ENCODE measurements at regions not wholly inside any gene's neighbourhood (a gene's known extent, or its start where the extent isn't known, plus 50 kb on each side); places are given as distances from the start of the nearest gene placed in this dataset.

DNA sequence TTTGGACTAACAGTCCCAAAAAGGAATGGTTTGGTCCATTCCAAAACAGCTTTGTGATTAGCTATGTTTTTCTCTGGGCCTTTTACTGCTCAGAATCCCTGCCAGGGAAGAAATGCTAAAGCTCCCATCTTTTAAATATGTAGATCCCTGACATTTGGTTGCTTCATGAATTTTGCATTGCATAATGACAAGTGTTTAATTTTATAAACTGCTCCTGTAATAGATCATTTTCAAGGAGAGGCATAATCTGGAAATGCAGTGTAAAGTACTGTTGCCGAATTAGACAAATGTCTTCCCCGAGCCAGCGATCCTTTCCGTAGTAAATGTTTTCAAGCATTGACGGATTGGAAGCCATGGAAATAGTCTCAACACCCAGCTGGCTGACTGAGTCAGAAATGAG, 291.3 kb upstream of the PRKD1 start:
- H3K4me3 Mint-ChIP-seq: no peak overlapping the region
- Histone ChIP-seq H3K4me3 (no peak overlapping the region), H2AFZ (replicated peaks) (peak overlapping the region; percentile 7), H3K27ac (no peak overlapping the region), H3K4me2 (no peak overlapping the region), H3K9ac (no peak overlapping the region), H3K79me2 (ENCODE audit: low read depth) (no peaks in the 10 kb centered on the region), H3K36me3 (no peaks in the 10 kb centered on the region), H4K20me1 (ENCODE audit: low read depth) (no peaks in the 10 kb centered on the region), H3K4me1 (no peaks in the 10 kb centered on the region), H3K9me3 (ENCODE audit: low read depth) (no peaks in the 10 kb centered on the region), H3K27me3 (no peaks in the 10 kb centered on the region), H3F3A (ENCODE audit: low read depth) (no peaks in the 10 kb centered on the region)
- H3K9me3 Mint-ChIP-seq: no peaks in the 10 kb centered on the region
- H3K4me1 Mint-ChIP-seq: peaks cover 5% of the 10 kb centered on the region
- no peaks in the 10 kb centered on the region for H3K36me3 Mint-ChIP-seq
- DNase-seq (ENCODE audit: low spot score): no peak
- peaks cover 3% of the 10 kb centered on the region for H3K27me3 Mint-ChIP-seq (ENCODE audit: insufficient read depth, low read depth)
- no peak overlapping the region for H3K27ac Mint-ChIP-seq
- TF ChIP-seq EZH2 (IDR thresholded peaks at IDR 0.05): no peak
- no peak for TF ChIP-seq EZH2phosphoT487 (IDR thresholded peaks at IDR 0.05)
- TF ChIP-seq, protein P1, sequence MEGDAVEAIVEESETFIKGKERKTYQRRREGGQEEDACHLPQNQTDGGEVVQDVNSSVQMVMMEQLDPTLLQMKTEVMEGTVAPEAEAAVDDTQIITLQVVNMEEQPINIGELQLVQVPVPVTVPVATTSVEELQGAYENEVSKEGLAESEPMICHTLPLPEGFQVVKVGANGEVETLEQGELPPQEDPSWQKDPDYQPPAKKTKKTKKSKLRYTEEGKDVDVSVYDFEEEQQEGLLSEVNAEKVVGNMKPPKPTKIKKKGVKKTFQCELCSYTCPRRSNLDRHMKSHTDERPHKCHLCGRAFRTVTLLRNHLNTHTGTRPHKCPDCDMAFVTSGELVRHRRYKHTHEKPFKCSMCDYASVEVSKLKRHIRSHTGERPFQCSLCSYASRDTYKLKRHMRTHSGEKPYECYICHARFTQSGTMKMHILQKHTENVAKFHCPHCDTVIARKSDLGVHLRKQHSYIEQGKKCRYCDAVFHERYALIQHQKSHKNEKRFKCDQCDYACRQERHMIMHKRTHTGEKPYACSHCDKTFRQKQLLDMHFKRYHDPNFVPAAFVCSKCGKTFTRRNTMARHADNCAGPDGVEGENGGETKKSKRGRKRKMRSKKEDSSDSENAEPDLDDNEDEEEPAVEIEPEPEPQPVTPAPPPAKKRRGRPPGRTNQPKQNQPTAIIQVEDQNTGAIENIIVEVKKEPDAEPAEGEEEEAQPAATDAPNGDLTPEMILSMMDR (IDR thresholded peaks at IDR 0.05): no peak

DNA sequence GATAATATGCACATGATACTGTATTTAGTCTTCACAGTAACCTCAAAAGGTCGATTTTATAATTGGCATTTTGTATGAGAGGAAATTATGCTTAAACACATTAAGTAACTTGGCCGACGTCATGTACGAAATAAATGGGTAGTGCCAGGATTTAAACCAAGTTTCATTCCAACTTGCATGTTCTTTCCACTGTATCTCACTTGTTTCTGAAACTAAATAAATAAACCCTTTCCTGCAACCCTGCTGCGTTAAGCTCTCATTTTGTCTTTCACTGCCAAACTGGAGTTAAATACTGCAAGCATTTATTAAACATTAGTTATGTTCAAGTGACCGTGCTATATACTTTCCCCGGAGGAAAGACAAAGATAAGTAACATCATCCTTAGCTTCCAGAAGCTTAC, 293.9 kb upstream of the PRKD1 start:
- H3F3A ChIP-seq (ENCODE audit: low read depth): no peaks in the 10 kb centered on the region
- H3K4me2 ChIP-seq: no peak overlapping the region
- Mint-ChIP-seq H3K4me1 (peaks cover 5% of the 10 kb centered on the region), H3K27me3 (ENCODE audit: insufficient read depth, low read depth) (peaks cover 3% of the 10 kb centered on the region), H3K9me3 (no peaks in the 10 kb centered on the region), H3K36me3 (no peaks in the 10 kb centered on the region), H3K27ac (no peak overlapping the region), H3K4me3 (no peak overlapping the region)
- H3K27ac ChIP-seq: no peak overlapping the region
- H3K36me3 ChIP-seq: no peaks in the 10 kb centered on the region
- no peaks in the 10 kb centered on the region for H4K20me1 ChIP-seq (ENCODE audit: low read depth)
- no peaks in the 10 kb centered on the region for H3K9me3 ChIP-seq (ENCODE audit: low read depth)
- H2AFZ ChIP-seq (replicated peaks): no peak overlapping the region
- TF ChIP-seq, protein P1 (IDR thresholded peaks at IDR 0.05): no peak
- TF ChIP-seq EZH2phosphoT487 (IDR thresholded peaks at IDR 0.05) (no peak), EZH2 (IDR thresholded peaks at IDR 0.05) (no peak)
- no peaks in the 10 kb centered on the region for H3K27me3 ChIP-seq
- no peaks in the 10 kb centered on the region for H3K79me2 ChIP-seq (ENCODE audit: low read depth)
- no peaks in the 10 kb centered on the region for H3K4me1 ChIP-seq
- DNase-seq (ENCODE audit: low spot score): no peak
- H3K9ac ChIP-seq: no peak overlapping the region
- no peak overlapping the region for H3K4me3 ChIP-seq

DNA sequence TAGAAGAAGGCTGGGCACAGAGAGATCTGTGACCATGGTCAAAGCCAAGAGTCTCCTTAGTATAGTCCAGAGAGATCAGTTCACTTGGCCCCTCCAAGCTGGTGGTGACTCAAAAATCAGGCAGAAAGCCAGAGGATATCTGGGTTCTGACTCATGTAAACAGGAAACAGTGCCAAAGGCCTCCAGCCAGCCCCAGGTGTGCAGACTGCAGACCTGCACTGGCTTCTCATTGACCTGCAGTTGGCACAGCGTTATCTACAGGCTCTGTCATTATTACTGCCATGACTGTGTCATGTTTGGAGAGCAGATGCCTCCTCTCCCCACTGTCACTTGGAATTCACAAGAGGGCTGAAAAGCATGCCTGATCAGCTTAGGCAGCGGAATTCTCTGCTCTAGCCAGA, 295.7 kb upstream of the PRKD1 start:
- Histone ChIP-seq H3K27ac (no peak overlapping the region), H3K27me3 (no peaks in the 10 kb centered on the region), H2AFZ (replicated peaks) (no peak overlapping the region), H3F3A (ENCODE audit: low read depth) (no peaks in the 10 kb centered on the region), H4K20me1 (ENCODE audit: low read depth) (no peaks in the 10 kb centered on the region), H3K9ac (no peak overlapping the region), H3K9me3 (ENCODE audit: low read depth) (no peaks in the 10 kb centered on the region), H3K4me2 (no peak overlapping the region), H3K79me2 (ENCODE audit: low read depth) (no peaks in the 10 kb centered on the region), H3K4me3 (no peak overlapping the region), H3K36me3 (no peaks in the 10 kb centered on the region), H3K4me1 (no peaks in the 10 kb centered on the region)
- Mint-ChIP-seq H3K4me3 (no peak overlapping the region), H3K36me3 (no peaks in the 10 kb centered on the region), H3K27ac (no peak overlapping the region), H3K4me1 (peaks cover 5% of the 10 kb centered on the region), H3K27me3 (ENCODE audit: insufficient read depth, low read depth) (no peaks in the 10 kb centered on the region), H3K9me3 (no peaks in the 10 kb centered on the region)
- TF ChIP-seq EZH2phosphoT487 (IDR thresholded peaks at IDR 0.05) (no peak), EZH2 (IDR thresholded peaks at IDR 0.05) (no peak)
- TF ChIP-seq, protein P1 (IDR thresholded peaks at IDR 0.05): no peak
- no peak for DNase-seq (ENCODE audit: low spot score)

DNA sequence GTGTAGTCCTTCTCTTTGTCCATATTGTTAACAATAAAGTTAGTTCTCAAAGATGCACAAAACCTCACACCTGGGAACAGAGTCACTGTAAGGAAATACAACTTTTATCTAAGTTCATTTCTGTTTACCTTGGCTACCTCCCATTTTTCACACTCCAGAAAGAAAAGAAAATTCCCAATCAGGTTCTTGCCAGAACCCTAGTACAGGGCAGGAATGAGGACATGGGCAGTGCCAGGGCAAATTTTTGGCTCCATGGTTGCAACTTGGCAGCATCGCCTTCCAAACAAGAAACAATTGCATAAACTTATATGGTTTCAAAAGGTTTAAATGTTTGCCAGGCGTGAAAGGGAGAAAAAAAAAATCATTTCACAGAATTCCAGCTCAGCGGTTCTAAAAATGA, 296.3 kb upstream of the PRKD1 start:
- no peaks in the 10 kb centered on the region for H3K9me3 ChIP-seq (ENCODE audit: low read depth)
- TF ChIP-seq EZH2phosphoT487 (IDR thresholded peaks at IDR 0.05): no peak
- TF ChIP-seq, protein P1 (IDR thresholded peaks at IDR 0.05): no peak
- no peak for TF ChIP-seq EZH2 (IDR thresholded peaks at IDR 0.05)
- H3K9ac ChIP-seq: no peak overlapping the region
- Mint-ChIP-seq H3K27ac (no peak overlapping the region), H3K36me3 (no peaks in the 10 kb centered on the region), H3K9me3 (no peaks in the 10 kb centered on the region), H3K4me1 (peaks cover 5% of the 10 kb centered on the region), H3K4me3 (no peak overlapping the region), H3K27me3 (ENCODE audit: insufficient read depth, low read depth) (no peaks in the 10 kb centered on the region)
- no peaks in the 10 kb centered on the region for H4K20me1 ChIP-seq (ENCODE audit: low read depth)
- no peaks in the 10 kb centered on the region for H3F3A ChIP-seq (ENCODE audit: low read depth)
- no peaks in the 10 kb centered on the region for H3K79me2 ChIP-seq (ENCODE audit: low read depth)
- no peaks in the 10 kb centered on the region for H3K27me3 ChIP-seq
- H3K4me3 ChIP-seq: no peak overlapping the region
- H2AFZ ChIP-seq (replicated peaks): no peak overlapping the region
- no peak overlapping the region for H3K4me2 ChIP-seq
- DNase-seq (ENCODE audit: low spot score): no peak
- no peaks in the 10 kb centered on the region for H3K36me3 ChIP-seq
- H3K4me1 ChIP-seq: no peaks in the 10 kb centered on the region
- H3K27ac ChIP-seq: no peak overlapping the region

All from neural progenitor cell (in vitro differentiated cells).